ENCODE measurements at regions not wholly inside any gene's neighbourhood (a gene's known extent, or its start where the extent isn't known, plus 50 kb on each side); places are given as distances from the start of the nearest gene placed in this dataset.

GRCh38 chr12:80016684-80017083 lies 81.8 kb upstream of the PPP1R12A start:
- Histone ChIP-seq H2BK15ac (ENCODE audit: low read depth, low read length) (no peak overlapping the region), H4K91ac (ENCODE audit: insufficient read length, low read depth, low read length) (no peak overlapping the region), H3K9ac (ENCODE audit: extremely low read depth, insufficient read length, low read length) (no peak overlapping the region), H2AK5ac (ENCODE audit: insufficient read length, low read length) (no peak overlapping the region), H3K79me2 (ENCODE audit: insufficient read depth, low read length) (no peaks in the 10 kb centered on the region), H3T11ph (ENCODE audit: low read length) (no peak overlapping the region), H3K23me2 (ENCODE audit: insufficient read length, low read depth, low read length, poor library complexity, severe bottlenecking) (no peaks in the 10 kb centered on the region), H2BK12ac (ENCODE audit: insufficient read length, low read depth, low read length) (no peak overlapping the region), H4K5ac (ENCODE audit: insufficient read length, low read depth, low read length) (no peak overlapping the region), H3K27me3 (ENCODE audit: insufficient read depth, low read length) (no peaks in the 10 kb centered on the region), H2BK5ac (ENCODE audit: insufficient read length, low read length) (no peak overlapping the region), H3K14ac (ENCODE audit: insufficient read depth, low read length) (no peak overlapping the region), H3K56ac (ENCODE audit: insufficient read length, low read depth, low read length) (no peak overlapping the region), H3K4me1 (ENCODE audit: insufficient read depth, low read length) (peaks cover 3% of the 10 kb centered on the region; the same call in 1 of the 2 replicates), H3K23ac (ENCODE audit: insufficient read length, low read depth, low read length) (no peak overlapping the region), H2BK20ac (ENCODE audit: low read depth, low read length, poor library complexity, severe bottlenecking) (no peak overlapping the region), H3K9me3 (ENCODE audit: control insufficient read depth, low read depth, low read length) (no peaks in the 10 kb centered on the region), H2AFZ (ENCODE audit: low read length) (no peak overlapping the region), H3K4me2 (ENCODE audit: insufficient read depth, insufficient read length, low read length) (no peak overlapping the region), H3K4ac (ENCODE audit: low read depth, low read length) (no peak overlapping the region), H3K27ac (ENCODE audit: insufficient read length, low read depth, low read length) (no peak overlapping the region), H3K79me1 (ENCODE audit: insufficient read depth, low read depth, low read length, poor library complexity, severe bottlenecking) (no peaks in the 10 kb centered on the region), H2BK120ac (ENCODE audit: low read depth, low read length, poor library complexity, severe bottlenecking) (no peak overlapping the region), H4K20me1 (ENCODE audit: control insufficient read depth, insufficient read depth, insufficient read length) (no peaks in the 10 kb centered on the region), H4K8ac (replicated peaks; ENCODE audit: insufficient read length, low read depth, low read length) (no peak overlapping the region), H3K18ac (ENCODE audit: insufficient read length, low read depth, low read length) (no peak overlapping the region)
- no CpG with 5 or more reads among the region's 3 CpGs for WGBS (ENCODE audit: extremely low coverage, insufficient read length, low lambda C conversion rate)
- no peak overlapping the region for H3K4me3 Mint-ChIP-seq
- DNase-seq: no peak
- no peaks in the 10 kb centered on the region; a peak in 1 of 7 replicates for H3K36me3 Mint-ChIP-seq (ENCODE audit: insufficient read depth in 1 of 3, low read depth in 3 of 3)
- H3K27me3 Mint-ChIP-seq (ENCODE audit: low read depth): no peaks in the 10 kb centered on the region
- H3K27ac Mint-ChIP-seq: no peak overlapping the region
- peaks cover 0 to 5% of the 10 kb centered on the region in 2 experiments; a peak in 2 of 4 replicates for H3K4me1 Mint-ChIP-seq
- no peaks in the 10 kb centered on the region for H3K9me3 Mint-ChIP-seq
- TF ChIP-seq CTCF (conservative IDR thresholded peaks at IDR 0.05): no peak
